ENCODE measurements at regions not wholly inside any gene's neighbourhood (a gene's known extent, or its start where the extent isn't known, plus 50 kb on each side); places are given as distances from the start of the nearest gene placed in this dataset.

DNA sequence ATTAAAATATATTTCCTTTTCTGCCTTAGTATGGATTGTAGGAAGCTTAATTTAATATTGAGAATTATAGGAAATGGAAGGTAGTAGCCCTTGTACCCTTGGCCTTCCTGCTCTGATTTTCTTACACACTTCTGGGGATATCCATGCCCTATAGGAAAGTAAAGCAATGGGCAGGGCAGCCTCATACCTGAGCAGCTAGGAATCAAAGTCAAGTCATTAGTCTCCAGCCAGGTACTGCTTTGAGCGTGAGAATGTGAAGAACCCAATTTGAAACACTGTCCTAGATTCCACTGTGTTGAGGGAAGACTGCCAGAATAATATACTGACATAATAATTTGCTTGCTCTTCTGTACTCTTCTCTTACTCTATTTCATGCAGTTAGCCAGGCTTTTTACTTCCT, 51.0 kb upstream of the L3MBTL3 start:
- 52 to 70% methylated on average over 1 of the region's 1 CpG for WGBS, 2 donors
- TF ChIP-seq, protein P1, sequence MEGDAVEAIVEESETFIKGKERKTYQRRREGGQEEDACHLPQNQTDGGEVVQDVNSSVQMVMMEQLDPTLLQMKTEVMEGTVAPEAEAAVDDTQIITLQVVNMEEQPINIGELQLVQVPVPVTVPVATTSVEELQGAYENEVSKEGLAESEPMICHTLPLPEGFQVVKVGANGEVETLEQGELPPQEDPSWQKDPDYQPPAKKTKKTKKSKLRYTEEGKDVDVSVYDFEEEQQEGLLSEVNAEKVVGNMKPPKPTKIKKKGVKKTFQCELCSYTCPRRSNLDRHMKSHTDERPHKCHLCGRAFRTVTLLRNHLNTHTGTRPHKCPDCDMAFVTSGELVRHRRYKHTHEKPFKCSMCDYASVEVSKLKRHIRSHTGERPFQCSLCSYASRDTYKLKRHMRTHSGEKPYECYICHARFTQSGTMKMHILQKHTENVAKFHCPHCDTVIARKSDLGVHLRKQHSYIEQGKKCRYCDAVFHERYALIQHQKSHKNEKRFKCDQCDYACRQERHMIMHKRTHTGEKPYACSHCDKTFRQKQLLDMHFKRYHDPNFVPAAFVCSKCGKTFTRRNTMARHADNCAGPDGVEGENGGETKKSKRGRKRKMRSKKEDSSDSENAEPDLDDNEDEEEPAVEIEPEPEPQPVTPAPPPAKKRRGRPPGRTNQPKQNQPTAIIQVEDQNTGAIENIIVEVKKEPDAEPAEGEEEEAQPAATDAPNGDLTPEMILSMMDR (IDR thresholded peaks at IDR 0.05), result no peak
- TF ChIP-seq POLR2A (IDR thresholded peaks at IDR 0.05), result no peak
- no peak for DNase-seq (ENCODE audit: low spot score in 2 of 2)
- intact Hi-C loops (cut with DNase I; ENCODE audit: low total_unique reads), result no loop called here
- no peak overlapping the region for H3K4me3 ChIP-seq (ENCODE audit: low read depth, poor library complexity, severe bottlenecking)

DNA sequence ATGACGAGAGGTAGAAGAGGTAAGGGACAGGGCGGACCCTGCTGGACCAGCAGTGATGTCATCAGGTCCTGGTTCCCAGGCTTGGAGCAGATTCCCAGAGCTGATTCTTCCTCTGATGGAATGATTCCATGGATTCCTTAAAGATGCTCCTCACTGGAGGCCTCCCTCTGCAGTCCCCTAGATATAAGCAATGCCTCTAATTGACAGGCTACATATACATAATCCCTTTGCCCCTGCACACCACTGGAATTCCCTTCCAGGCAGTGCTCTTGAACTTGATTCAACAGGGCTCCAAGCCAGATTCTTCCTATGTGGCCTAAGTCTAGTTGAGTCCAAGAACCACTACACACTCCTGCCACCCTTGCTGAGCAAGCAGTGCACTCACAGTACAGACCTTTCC, 52.3 kb upstream of the L3MBTL3 start:
- TF ChIP-seq, protein P1 (IDR thresholded peaks at IDR 0.05), result no peak
- no peak for TF ChIP-seq POLR2A (IDR thresholded peaks at IDR 0.05)
- intact Hi-C loops (cut with DNase I; ENCODE audit: low total_unique reads), result no loop called here
- no peak for DNase-seq (ENCODE audit: low spot score in 2 of 2)
- 83 to 97% methylated on average over 2 of the region's 2 CpGs for WGBS, 2 donors
- no peak overlapping the region for H3K4me3 ChIP-seq (ENCODE audit: low read depth, poor library complexity, severe bottlenecking)

DNA sequence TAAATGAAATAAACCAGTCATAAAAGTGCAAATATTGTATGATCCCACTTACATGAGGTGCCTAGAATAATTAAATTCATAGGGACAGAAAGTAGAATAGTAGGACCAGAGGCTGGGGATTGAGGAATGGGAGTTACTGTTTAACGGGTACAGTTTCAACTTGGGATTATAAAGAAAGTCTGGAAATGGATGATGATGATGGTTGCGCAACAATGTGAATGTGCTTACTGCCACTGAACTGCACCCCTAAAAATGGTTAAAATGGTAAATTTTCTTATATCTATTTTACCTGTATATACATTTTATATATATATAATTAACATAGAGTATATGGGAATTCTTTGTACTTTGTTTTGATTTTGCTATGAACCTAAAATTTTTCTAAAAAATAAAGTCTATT, 53.3 kb upstream of the L3MBTL3 start:
- H3K4me3 ChIP-seq (ENCODE audit: low read depth, poor library complexity, severe bottlenecking), result no peak overlapping the region
- no peak for TF ChIP-seq POLR2A (IDR thresholded peaks at IDR 0.05)
- TF ChIP-seq, protein P1 (IDR thresholded peaks at IDR 0.05), result no peak
- DNase-seq (ENCODE audit: low spot score in 2 of 2), result no peak
- intact Hi-C loops (cut with DNase I; ENCODE audit: low total_unique reads), result no loop called here
- WGBS, 2 donors, result 96 to 100% methylated on average over 2 of the region's 2 CpGs

DNA sequence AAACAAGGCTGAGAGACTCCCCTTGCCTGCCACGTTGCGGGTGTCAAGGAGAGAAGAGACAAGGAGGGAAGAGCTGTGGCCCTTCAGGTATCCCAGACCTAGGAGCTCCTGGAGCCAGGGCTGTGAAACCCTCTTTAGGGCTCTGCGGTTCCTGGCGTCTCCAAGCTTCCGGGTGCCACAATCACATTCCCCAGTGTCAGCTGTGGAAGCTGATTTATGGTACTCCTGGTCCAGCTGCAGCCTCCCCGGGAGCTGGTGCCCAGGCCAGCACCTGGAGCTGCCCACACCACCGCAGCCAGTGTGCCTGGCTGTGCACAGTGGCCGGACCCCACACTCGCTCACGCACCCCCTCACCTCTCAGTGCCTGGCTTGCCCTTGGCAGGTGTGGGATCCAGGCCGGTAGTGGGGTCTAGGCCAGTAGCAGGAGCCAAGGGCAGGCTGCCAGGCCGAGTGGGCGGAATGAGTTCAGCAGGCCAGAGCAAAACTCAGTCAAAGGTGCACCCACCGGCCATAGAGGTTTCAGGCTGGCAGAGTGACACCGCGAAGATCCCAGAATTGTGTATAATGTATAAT, 58.9 kb upstream of the L3MBTL3 start:
- no peak for DNase-seq (ENCODE audit: low spot score in 2 of 2)
- intact Hi-C loops (cut with DNase I; ENCODE audit: low total_unique reads), result no loop called here
- H3K4me3 ChIP-seq (ENCODE audit: low read depth, poor library complexity, severe bottlenecking), result no peak overlapping the region
- 81 to 89% methylated on average over 15 to 16 of the region's 16 CpGs for WGBS, 2 donors
- TF ChIP-seq POLR2A (IDR thresholded peaks at IDR 0.05), result no peak
- TF ChIP-seq, protein P1 (IDR thresholded peaks at IDR 0.05), result no peak

DNA sequence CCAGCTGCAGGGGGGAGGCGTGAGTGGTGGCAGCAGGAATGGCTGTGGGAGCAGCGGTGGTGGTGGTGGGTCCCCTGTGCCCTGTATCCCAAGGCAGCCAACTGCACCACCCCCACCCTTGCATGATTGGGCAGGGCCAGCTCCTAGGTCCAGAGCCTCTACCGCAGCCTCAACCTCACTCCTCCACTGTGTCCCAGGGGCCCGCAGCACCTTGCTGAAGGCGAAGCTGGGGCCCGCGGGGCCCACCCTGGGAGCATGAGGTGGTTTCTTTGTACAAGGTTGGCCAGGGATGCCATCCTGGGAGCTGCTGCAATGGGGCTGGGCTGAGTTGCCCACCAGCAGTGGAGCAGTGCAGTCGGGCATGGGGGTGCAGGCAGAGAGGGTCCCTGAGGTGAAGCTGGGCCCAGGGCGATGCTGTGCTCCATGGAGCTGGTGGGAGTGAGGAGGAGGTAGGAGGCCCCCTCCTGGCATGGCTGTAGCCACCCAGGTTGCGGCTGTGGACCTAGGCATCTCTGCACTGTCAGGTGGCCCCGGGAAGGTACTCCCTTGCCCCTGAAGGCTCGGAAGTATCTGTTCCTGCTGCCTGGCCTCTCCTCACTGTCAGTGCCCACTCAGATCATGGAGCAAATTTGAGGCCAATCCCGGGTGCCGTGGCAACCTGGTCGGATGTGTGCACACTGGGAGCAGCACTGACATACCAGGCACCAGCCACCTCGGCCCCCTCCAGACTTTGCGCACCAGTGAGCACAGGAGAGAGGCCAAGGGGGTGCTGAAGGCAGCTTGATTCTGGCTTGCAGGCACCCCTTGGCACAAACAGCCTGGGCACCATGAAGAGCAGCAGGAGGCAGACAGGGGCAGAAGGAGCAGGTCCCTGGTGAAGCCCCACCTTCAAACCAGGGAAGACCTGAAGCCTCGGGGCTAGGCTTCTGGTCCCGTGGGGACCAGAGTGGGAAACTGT, 60.2 kb upstream of the L3MBTL3 start:
- WGBS, 2 donors, result 90 to 93% methylated on average over 12 to 19 of the region's 19 CpGs
- intact Hi-C loops (cut with DNase I; ENCODE audit: low total_unique reads), result no loop called here
- DNase-seq (ENCODE audit: low spot score in 2 of 2), result no peak
- H3K4me3 ChIP-seq (ENCODE audit: low read depth, poor library complexity, severe bottlenecking), result no peak overlapping the region
- TF ChIP-seq, protein P1 (IDR thresholded peaks at IDR 0.05), result no peak
- no peak for TF ChIP-seq POLR2A (IDR thresholded peaks at IDR 0.05)

All from lower leg skin (tissue), 4 donors.